Erythroblast (primary cell): ENCODE measurements at regions not wholly inside any gene's neighbourhood (a gene's known extent, or its start where the extent isn't known, plus 50 kb on each side); places are given as distances from the start of the nearest gene placed in this dataset.

ENCODE experiments used
- GATA1 ChIP-seq: IDR thresholded peaks from 2 replicates; pipeline ENCODE4 v1.6.1; 2011; ENCODE audit warnings: low read depth, mild to moderate bottlenecking, control low read depth, low read length, moderate library complexity
- POLR2A ChIP-seq: IDR thresholded peaks from 2 replicates; pipeline ENCODE4 v1.6.1; 2011; ENCODE audit warnings: mild to moderate bottlenecking, low read length

- TF ChIP-seq POLR2A: no peak
- TF ChIP-seq GATA1: no peak
Observed at GRCh38 chrX:79482686-79483085, 115.6 kb upstream of the ITM2A start.
